ENCODE measurements at regions not wholly inside any gene's neighbourhood (a gene's known extent, or its start where the extent isn't known, plus 50 kb on each side); places are given as distances from the start of the nearest gene placed in this dataset.

DNA sequence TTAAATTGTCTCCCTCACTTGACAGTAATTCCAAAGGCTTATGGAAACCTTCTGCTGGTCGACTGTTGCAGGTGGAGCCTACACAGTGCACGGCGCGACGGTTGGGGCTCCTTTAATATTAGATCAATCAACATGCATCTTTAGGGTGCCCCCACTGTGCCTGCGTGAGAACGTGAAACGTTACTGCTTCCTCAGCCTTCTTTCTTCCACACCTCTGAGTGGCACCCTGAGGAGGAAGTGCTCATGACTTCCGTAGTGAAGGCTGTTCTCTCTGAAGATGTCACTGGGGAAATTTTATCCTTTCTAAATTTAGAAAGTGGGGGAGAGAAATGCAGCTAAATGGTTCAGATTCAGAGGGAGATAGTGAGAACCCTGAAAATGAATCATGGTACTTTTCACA lies 184.0 kb upstream of the ZFP42 start:
- Histone ChIP-seq H3K4me3 (ENCODE audit: low read length) (no peak overlapping the region), H3K9me3 (ENCODE audit: insufficient read depth, low read depth, low read length) (no peaks in the 10 kb centered on the region), H3K36me3 (ENCODE audit: insufficient read depth, low read length) (no peaks in the 10 kb centered on the region), H3K4me1 (ENCODE audit: insufficient read depth, low read length) (no peaks in the 10 kb centered on the region), H3K27ac (ENCODE audit: low read depth, low read length) (no peak overlapping the region), H3K27me3 (ENCODE audit: insufficient read depth, low read length) (no peaks in the 10 kb centered on the region), H3K9ac (ENCODE audit: low read depth, low read length) (no peak overlapping the region)
- WGBS = 80% methylated on average over 9 of the region's 9 CpGs

DNA sequence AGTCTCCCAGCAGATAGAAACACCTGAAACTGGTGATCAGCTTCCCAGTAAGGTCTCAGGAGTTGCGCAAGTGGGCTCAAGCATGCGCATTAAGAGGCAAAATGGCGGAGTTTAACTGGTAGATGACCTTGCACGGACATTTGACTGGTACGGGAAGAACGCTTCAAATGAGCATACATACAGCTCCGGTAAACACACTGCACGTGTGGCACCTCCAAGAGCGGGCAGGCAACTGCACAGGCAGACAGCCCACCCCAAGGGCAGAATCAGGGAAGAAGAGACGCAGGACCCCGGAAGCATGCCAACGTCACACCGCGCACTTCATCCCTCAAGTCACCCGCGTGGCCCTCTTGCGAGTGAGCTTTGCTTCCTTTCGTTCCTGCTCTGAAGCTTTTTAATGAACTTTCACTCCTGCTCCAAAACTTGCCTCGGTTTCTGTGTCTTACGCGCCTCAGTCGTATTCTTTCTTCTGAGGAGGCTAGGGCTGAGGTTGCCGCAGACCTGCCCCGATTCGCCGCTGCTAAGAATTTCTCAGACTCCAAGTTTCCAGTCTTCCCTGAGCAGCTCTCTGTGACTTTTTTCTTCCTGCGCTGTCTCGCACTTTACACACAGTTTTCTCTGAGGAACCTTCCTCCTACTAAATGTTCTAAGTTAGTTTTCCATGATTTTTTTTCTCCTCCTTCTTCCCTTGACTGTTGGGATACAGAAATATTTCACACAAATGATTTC lies 180.7 kb upstream of the ZFP42 start:
- Histone ChIP-seq H3K9me3 (ENCODE audit: insufficient read depth, low read depth, low read length) (no peaks in the 10 kb centered on the region), H3K27ac (ENCODE audit: low read depth, low read length) (no peak overlapping the region), H3K27me3 (ENCODE audit: insufficient read depth, low read length) (no peaks in the 10 kb centered on the region), H3K4me1 (ENCODE audit: insufficient read depth, low read length) (no peaks in the 10 kb centered on the region), H3K4me3 (ENCODE audit: low read length) (no peak overlapping the region), H3K36me3 (ENCODE audit: insufficient read depth, low read length) (no peaks in the 10 kb centered on the region), H3K9ac (ENCODE audit: low read depth, low read length) (no peak overlapping the region)
- WGBS = 96% methylated on average over 28 of the region's 28 CpGs

DNA sequence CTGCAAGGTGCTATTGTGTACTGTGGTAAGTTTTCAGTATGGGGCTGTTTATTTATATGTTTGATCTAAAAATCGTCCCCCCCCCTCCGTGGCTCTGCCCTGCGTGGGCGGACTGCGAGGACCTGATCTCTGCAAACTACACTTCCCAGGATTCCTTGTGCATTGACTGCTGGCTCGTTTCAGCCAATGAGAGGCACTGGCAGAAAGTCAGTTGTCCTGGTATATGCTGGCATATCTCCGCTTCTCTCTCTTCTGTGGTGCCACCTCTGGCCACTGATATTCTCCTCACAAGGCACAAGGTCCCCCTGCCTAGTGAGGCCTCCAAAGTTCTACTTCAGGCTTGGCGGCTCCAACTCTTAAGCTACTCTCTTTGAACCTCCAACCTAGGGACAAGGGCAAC lies 168.8 kb upstream of the ZFP42 start:
- H3K27ac ChIP-seq (ENCODE audit: low read depth, low read length) = no peak overlapping the region
- H3K4me1 ChIP-seq (ENCODE audit: insufficient read depth, low read length) = no peaks in the 10 kb centered on the region
- H3K27me3 ChIP-seq (ENCODE audit: insufficient read depth, low read length) = no peaks in the 10 kb centered on the region
- no peak overlapping the region for H3K9ac ChIP-seq (ENCODE audit: low read depth, low read length)
- WGBS = 79% methylated on average over 8 of the region's 8 CpGs
- H3K36me3 ChIP-seq (ENCODE audit: insufficient read depth, low read length) = no peaks in the 10 kb centered on the region
- no peaks in the 10 kb centered on the region for H3K9me3 ChIP-seq (ENCODE audit: insufficient read depth, low read depth, low read length)
- no peak overlapping the region for H3K4me3 ChIP-seq (ENCODE audit: low read length)

DNA sequence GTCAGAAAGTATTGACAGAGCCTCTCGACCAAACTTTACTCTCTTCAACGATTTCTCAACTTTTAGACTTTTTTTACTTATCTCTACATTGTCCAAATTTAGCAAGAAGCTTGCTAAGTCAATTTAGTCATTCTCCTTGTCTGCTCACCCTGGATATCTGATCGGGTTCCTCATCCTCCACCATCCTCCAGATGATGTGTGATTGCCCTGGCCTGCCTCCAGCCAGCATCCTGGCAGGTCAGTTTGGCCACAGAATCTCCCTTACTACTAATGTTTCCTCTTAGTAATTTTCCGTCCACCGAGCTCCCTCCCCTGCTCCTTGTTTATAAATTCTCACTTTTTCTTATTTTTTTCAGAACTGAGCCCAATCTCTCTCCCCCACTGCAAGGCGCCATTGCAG lies 167.9 kb upstream of the ZFP42 start:
- Histone ChIP-seq H3K27ac (ENCODE audit: low read depth, low read length) (no peak overlapping the region), H3K9ac (ENCODE audit: low read depth, low read length) (no peak overlapping the region), H3K27me3 (ENCODE audit: insufficient read depth, low read length) (no peaks in the 10 kb centered on the region), H3K4me3 (ENCODE audit: low read length) (no peak overlapping the region), H3K36me3 (ENCODE audit: insufficient read depth, low read length) (no peaks in the 10 kb centered on the region), H3K4me1 (ENCODE audit: insufficient read depth, low read length) (no peaks in the 10 kb centered on the region), H3K9me3 (ENCODE audit: insufficient read depth, low read depth, low read length) (no peaks in the 10 kb centered on the region)
- 95% methylated on average over 6 of the region's 6 CpGs for WGBS

DNA sequence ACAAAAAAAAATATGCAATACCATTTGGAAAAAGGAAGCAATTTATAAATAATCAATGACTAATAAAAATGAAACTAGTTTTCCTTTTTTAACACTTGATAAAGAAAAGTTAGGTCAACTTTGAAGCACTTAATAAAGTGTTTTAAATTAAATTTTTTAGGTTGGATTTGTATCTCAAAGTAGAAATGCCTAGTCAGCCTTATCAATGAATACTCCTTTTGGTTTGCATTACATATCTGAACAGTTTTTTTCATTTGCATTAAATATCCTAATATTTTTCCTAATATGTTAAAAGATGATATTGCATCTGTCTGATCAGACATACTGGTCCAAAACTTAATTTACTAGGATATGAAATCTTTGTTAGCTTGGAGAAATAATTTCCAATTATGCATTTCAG lies 155.8 kb upstream of the ZFP42 start:
- no peak overlapping the region for H3K4me3 ChIP-seq (ENCODE audit: low read length)
- no peaks in the 10 kb centered on the region for H3K4me1 ChIP-seq (ENCODE audit: insufficient read depth, low read length)
- H3K27me3 ChIP-seq (ENCODE audit: insufficient read depth, low read length) = no peaks in the 10 kb centered on the region
- H3K9ac ChIP-seq (ENCODE audit: low read depth, low read length) = no peak overlapping the region
- no peaks in the 10 kb centered on the region for H3K9me3 ChIP-seq (ENCODE audit: insufficient read depth, low read depth, low read length)
- no peak overlapping the region for H3K27ac ChIP-seq (ENCODE audit: low read depth, low read length)
- H3K36me3 ChIP-seq (ENCODE audit: insufficient read depth, low read length) = no peaks in the 10 kb centered on the region

DNA sequence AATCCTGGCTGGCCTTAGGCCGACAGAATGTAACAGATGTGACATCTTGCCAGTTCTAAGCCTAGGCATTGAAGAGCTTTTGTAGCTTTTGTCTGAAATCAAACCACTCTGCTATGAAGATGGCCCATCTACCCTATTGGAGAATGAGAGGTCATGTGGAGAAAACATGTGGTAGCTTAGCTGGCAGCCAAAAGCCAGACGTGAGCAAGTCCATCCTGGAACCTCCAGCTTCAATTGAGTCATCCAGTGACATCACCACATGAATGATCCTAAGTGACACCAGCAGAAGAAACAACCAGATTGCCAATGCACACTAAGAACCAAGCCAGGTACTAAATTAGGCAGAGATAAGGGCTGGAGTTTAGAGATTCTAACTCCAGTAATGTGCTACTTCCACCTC lies 154.8 kb upstream of the ZFP42 start:
- no peaks in the 10 kb centered on the region for H3K36me3 ChIP-seq (ENCODE audit: insufficient read depth, low read length)
- no peaks in the 10 kb centered on the region for H3K4me1 ChIP-seq (ENCODE audit: insufficient read depth, low read length)
- 87% methylated on average over 2 of the region's 2 CpGs for WGBS
- no peak overlapping the region for H3K4me3 ChIP-seq (ENCODE audit: low read length)
- H3K9ac ChIP-seq (ENCODE audit: low read depth, low read length) = no peak overlapping the region
- no peaks in the 10 kb centered on the region for H3K27me3 ChIP-seq (ENCODE audit: insufficient read depth, low read length)
- H3K9me3 ChIP-seq (ENCODE audit: insufficient read depth, low read depth, low read length) = no peaks in the 10 kb centered on the region
- H3K27ac ChIP-seq (ENCODE audit: low read depth, low read length) = no peak overlapping the region

DNA sequence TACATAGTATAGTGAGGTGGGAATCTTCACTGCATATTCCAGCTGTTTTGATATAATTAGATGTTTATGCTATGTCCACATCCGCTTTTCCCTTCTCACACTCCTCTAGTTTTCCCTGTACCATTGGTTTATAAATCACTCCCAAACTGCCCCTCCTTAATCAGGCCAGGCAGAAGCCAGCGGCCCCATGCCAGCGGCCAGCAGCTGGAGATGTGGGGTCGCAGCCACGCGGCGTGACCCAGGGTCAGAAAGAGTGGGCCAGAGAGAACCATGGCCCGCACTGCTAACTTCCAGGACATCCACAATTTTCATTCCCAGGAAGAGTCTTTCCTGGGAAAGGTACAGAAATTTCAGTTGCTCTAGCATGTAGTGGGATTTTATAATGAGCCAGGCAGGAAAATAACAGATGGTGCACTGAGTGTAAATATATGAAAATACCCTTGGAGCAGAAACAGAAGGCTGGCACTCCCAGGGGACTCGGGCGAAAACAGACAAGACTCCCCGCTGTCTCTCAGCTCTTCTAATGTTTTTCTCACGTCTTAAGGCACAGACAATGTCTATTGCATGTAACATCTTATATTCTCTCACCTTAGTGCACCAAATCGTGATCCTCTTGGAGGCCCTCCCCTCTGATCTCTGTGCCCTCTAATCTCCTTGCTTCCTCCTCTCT lies 145.9 kb upstream of the ZFP42 start:
- no peaks in the 10 kb centered on the region for H3K4me1 ChIP-seq (ENCODE audit: insufficient read depth, low read length)
- H3K27me3 ChIP-seq (ENCODE audit: insufficient read depth, low read length) = no peaks in the 10 kb centered on the region

DNA sequence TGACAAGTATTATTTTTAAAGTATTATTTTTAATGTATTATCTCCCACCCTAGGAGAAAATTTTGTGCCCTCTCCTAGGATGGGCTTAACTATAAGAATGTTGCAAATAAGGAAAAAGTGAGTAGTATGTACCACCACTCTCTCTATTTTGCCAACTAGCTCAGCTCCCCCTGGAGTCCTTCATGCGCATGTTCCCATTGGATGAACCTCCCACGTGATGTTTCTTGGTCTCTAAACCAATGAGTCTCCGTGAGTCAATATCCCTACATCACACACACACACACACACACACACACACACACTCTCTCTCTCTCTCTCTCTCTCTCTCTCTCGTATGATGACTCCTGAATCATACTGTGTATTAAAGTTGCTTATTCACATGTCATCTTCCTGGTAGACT lies 129.7 kb upstream of the ZFP42 start:
- Histone ChIP-seq H3K4me1 (ENCODE audit: insufficient read depth, low read length) (no peaks in the 10 kb centered on the region), H3K27me3 (ENCODE audit: insufficient read depth, low read length) (no peaks in the 10 kb centered on the region), H3K9ac (ENCODE audit: low read depth, low read length) (no peak overlapping the region), H3K36me3 (ENCODE audit: insufficient read depth, low read length) (no peaks in the 10 kb centered on the region), H3K27ac (ENCODE audit: low read depth, low read length) (no peak overlapping the region), H3K4me3 (ENCODE audit: low read length) (no peak overlapping the region), H3K9me3 (ENCODE audit: insufficient read depth, low read depth, low read length) (peaks cover 8% of the 10 kb centered on the region)
- WGBS = 83% methylated on average over 4 of the region's 4 CpGs

More for the DNA sequence above, 145.9 kb upstream of the ZFP42 start:
- Histone ChIP-seq H3K27ac (ENCODE audit: low read depth, low read length) (no peak overlapping the region), H3K9me3 (ENCODE audit: insufficient read depth, low read depth, low read length) (no peaks in the 10 kb centered on the region), H3K9ac (ENCODE audit: low read depth, low read length) (no peak overlapping the region), H3K4me3 (ENCODE audit: low read length) (no peak overlapping the region), H3K36me3 (ENCODE audit: insufficient read depth, low read length) (no peaks in the 10 kb centered on the region)
- WGBS = 93% methylated on average over 13 of the region's 13 CpGs

DNA sequence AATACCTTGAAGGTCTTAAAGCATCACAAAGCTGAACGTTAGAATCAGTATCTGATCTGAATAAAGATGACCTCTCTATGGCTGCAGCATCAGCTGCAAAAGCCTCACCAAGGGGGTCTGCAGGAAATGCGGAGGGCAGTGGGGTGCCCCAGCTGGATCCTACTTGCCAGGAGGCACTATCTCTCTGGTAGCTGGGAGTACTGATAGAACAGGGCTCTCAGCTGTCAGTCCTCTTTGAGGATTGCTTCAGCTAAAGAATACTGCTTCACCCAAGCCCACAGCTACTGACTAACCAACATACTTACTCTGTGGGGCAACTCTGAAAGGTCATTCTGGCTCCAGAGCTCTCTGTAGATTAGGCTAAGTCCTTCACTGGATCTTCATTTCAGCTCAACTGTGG lies 112.5 kb upstream of the ZFP42 start:
- Histone ChIP-seq H3K9me3 (ENCODE audit: insufficient read depth, low read depth, low read length) (no peaks in the 10 kb centered on the region), H3K4me3 (ENCODE audit: low read length) (no peak overlapping the region), H3K27ac (ENCODE audit: low read depth, low read length) (no peak overlapping the region), H3K9ac (ENCODE audit: low read depth, low read length) (no peak overlapping the region), H3K27me3 (ENCODE audit: insufficient read depth, low read length) (no peaks in the 10 kb centered on the region), H3K36me3 (ENCODE audit: insufficient read depth, low read length) (no peaks in the 10 kb centered on the region), H3K4me1 (ENCODE audit: insufficient read depth, low read length) (peaks cover 10% of the 10 kb centered on the region)
- WGBS = 68% methylated on average over 2 of the region's 2 CpGs

DNA sequence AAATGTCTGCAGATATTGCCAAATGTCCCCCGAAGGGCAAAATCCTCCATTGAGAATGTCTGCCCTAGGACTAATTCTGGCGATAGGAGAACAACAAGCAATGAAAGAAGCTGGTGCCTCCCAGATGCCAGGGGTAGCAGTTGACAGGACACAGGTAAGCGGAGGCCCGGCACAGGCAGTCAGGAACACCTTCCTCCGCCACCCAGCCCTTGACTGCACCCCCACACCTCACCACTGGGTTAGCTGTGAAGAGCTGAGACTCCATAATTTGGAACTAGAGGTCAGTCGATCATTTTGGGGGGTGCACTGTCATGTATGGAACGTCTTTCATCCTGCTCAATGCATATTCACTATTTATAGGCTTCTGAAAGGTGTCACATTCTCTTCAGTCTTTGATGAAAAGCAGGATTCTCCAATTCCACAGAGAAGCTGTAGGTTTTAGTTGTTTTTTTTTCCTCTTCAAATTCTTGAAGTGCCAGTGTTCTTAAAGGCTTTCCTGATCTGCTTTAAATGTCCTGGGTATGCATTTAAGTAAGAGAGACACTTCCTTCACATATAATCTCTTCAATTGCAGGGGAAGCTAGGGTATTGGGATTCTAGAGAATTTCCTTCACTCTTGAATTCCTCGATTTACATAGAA lies 111.6 kb upstream of the ZFP42 start:
- Histone ChIP-seq H3K27ac (ENCODE audit: low read depth, low read length) (no peak overlapping the region), H3K36me3 (ENCODE audit: insufficient read depth, low read length) (no peaks in the 10 kb centered on the region), H3K9me3 (ENCODE audit: insufficient read depth, low read depth, low read length) (no peaks in the 10 kb centered on the region), H3K9ac (ENCODE audit: low read depth, low read length) (no peak overlapping the region), H3K4me3 (ENCODE audit: low read length) (no peak overlapping the region), H3K27me3 (ENCODE audit: insufficient read depth, low read length) (no peaks in the 10 kb centered on the region), H3K4me1 (ENCODE audit: insufficient read depth, low read length) (peaks cover 10% of the 10 kb centered on the region)
- 93% methylated on average over 8 of the region's 8 CpGs for WGBS

DNA sequence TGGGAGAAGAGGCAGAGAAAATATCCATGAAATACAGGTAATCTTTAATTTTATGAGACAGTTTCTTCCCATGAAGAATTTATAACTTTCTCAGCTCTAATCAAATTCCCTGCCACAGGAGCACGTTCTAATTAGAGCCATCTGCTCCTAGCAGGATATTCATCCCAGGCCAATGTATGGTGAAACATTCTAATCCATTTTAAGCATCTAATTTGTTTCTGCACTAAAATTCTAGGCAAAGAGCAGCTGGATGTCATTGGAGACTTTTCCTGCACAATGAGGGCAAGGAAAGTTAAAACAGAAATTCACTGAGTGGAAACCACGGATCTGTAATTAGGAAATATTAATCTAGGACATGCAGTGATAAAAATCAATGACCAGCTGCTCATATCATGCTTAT lies 107.7 kb upstream of the ZFP42 start:
- Histone ChIP-seq H3K4me3 (ENCODE audit: low read length) (no peak overlapping the region), H3K9me3 (ENCODE audit: insufficient read depth, low read depth, low read length) (no peaks in the 10 kb centered on the region), H3K27me3 (ENCODE audit: insufficient read depth, low read length) (no peaks in the 10 kb centered on the region), H3K27ac (ENCODE audit: low read depth, low read length) (no peak overlapping the region), H3K9ac (ENCODE audit: low read depth, low read length) (no peak overlapping the region), H3K4me1 (ENCODE audit: insufficient read depth, low read length) (peaks cover 10% of the 10 kb centered on the region), H3K36me3 (ENCODE audit: insufficient read depth, low read length) (no peaks in the 10 kb centered on the region)
- WGBS = 87% methylated on average over 2 of the region's 2 CpGs

Data from HUES64 (cell line).